ENCODE measurements at regions not wholly inside any gene's neighbourhood (a gene's known extent, or its start where the extent isn't known, plus 50 kb on each side); places are given as distances from the start of the nearest gene placed in this dataset.

- no peak for DNase-seq
Measured at GRCh38 chr4:66667249-66667648, 878.1 kb downstream of the CENPC start.

- no peak for DNase-seq
Measured at GRCh38 chr4:66662620-66663019, 882.7 kb downstream of the CENPC start.

GRCh38 chr4:66658809-66659208 is 886.5 kb downstream of the CENPC start:
- DNase-seq: no peak

- DNase-seq: no peak
Measured at GRCh38 chr4:66655505-66655904, 889.8 kb downstream of the CENPC start.

- DNase-seq: no peak
Measured at GRCh38 chr4:66653937-66654336, 891.4 kb downstream of the CENPC start.

GRCh38 chr4:66649236-66649635 is 896.1 kb downstream of the CENPC start:
- DNase-seq: no peak

GRCh38 chr4:66647926-66648325 is 897.4 kb downstream of the CENPC start:
- DNase-seq: no peak

- no peak for DNase-seq
Measured at GRCh38 chr4:66647476-66647875, 897.8 kb downstream of the CENPC start.

- DNase-seq: no peak
Measured at GRCh38 chr4:66640233-66640990, 904.9 kb downstream of the CENPC start.

GRCh38 chr4:66639361-66639760 is 905.9 kb downstream of the CENPC start:
- DNase-seq: no peak

- no peak for DNase-seq
Measured at GRCh38 chr4:66636349-66636748, 909.0 kb downstream of the CENPC start.

- no peak for DNase-seq
Measured at GRCh38 chr4:66633477-66633876, 911.8 kb downstream of the CENPC start.

- no peak for DNase-seq
Measured at GRCh38 chr4:66629927-66630326, 915.4 kb downstream of the CENPC start.

GRCh38 chr4:66628146-66628545 is 917.2 kb downstream of the CENPC start:
- no peak for DNase-seq

GRCh38 chr4:66625480-66625879 is 919.8 kb downstream of the CENPC start:
- DNase-seq: no peak

GRCh38 chr4:66613591-66613990 is 931.7 kb downstream of the CENPC start:
- no peak for DNase-seq

GRCh38 chr4:66609014-66609413 is 936.3 kb downstream of the CENPC start:
- DNase-seq: no peak

- DNase-seq: no peak
Measured at GRCh38 chr4:66606908-66607307, 936.6 kb upstream of the EPHA5 start.

- no peak for DNase-seq
Measured at GRCh38 chr4:66606215-66606614, 935.9 kb upstream of the EPHA5 start.

GRCh38 chr4:66604192-66604591 is 933.9 kb upstream of the EPHA5 start:
- DNase-seq: no peak

GRCh38 chr4:66602622-66603021 is 932.3 kb upstream of the EPHA5 start:
- DNase-seq: no peak

GRCh38 chr4:66591968-66592367 is 921.7 kb upstream of the EPHA5 start:
- no peak for DNase-seq

GRCh38 chr4:66590488-66591215 is 920.4 kb upstream of the EPHA5 start:
- no peak for DNase-seq

GRCh38 chr4:66589183-66589582 is 918.9 kb upstream of the EPHA5 start:
- no peak for DNase-seq

GRCh38 chr4:66585767-66586166 is 915.5 kb upstream of the EPHA5 start:
- no peak for DNase-seq
